Suprapubic skin (tissue), 4 donors: ENCODE measurements at regions not wholly inside any gene's neighbourhood (a gene's known extent, or its start where the extent isn't known, plus 50 kb on each side); places are given as distances from the start of the nearest gene placed in this dataset.

ENCODE experiments used
- DNase-seq, 2 donors: peaks; one replicate each; pipeline ENCODE4 v3.0.0-alpha.2; 2019; ENCODE audit warnings: low spot score in 2 of 2
- H3K27ac ChIP-seq: fragments of 200-600 bp; sonication (generic); one replicate; pipeline ENCODE4 v1.5.1; 2019
- H3K27me3 ChIP-seq: fragments of 200-600 bp; sonication (generic); one replicate; pipeline ENCODE4 v1.5.1; 2019
- H3K36me3 ChIP-seq: fragments of 200-600 bp; sonication (generic); one replicate; pipeline ENCODE4 v1.5.1; 2019
- H3K4me1 ChIP-seq: fragments of 200-600 bp; sonication (generic); one replicate; pipeline ENCODE4 v1.5.1; 2019
- H3K4me3 ChIP-seq: fragments of 200-600 bp; sonication (generic); one replicate; pipeline ENCODE4 v1.5.1; 2019; ENCODE audit warnings: mild to moderate bottlenecking
- H3K9me3 ChIP-seq: fragments of 200-600 bp; sonication (generic); one replicate; pipeline ENCODE4 v1.5.1; 2019
- EP300 ChIP-seq: sonication (generic); formaldehyde crosslinking; IDR thresholded peaks from one replicate; pipeline ENCODE4 v1.6.1; 2017; ENCODE audit warnings: antibody characterized with exemption
- POLR2A ChIP-seq, 2 donors: fragments of 450-650 bp; IDR thresholded peaks; one replicate each; pipeline ENCODE4 v1.6.1; 2017; ENCODE audit warnings: antibody characterized with exemption in 2 of 2, mild to moderate bottlenecking in 2 of 2, moderate library complexity in 2 of 2
- POLR2AphosphoS5 ChIP-seq, 3 donors: sonication (generic); formaldehyde crosslinking; IDR thresholded peaks; one replicate each; pipeline ENCODE4 v1.6.1; 2017; ENCODE audit warnings: antibody characterized with exemption in 3 of 3
- WGBS: methylation state at CpG from one replicate; pipeline ENCODE4 v1.1.5; 2018; 5-methylcytosine and 5-hydroxymethylcytosine counted together
- TF ChIP-seq, protein P1 (sequence below), 2 donors: fragments of 200-600 bp in 1 of 2; fragments of 450-650 bp in 1 of 2; sonication (generic) in 1 of 2; IDR thresholded peaks; one replicate each; pipeline ENCODE4 v1.5.1; 2016 to 2019; ENCODE audit warnings: antibody characterized with exemption in 2 of 2, mild to moderate bottlenecking in 1 of 2, moderate library complexity in 1 of 2

DNA sequence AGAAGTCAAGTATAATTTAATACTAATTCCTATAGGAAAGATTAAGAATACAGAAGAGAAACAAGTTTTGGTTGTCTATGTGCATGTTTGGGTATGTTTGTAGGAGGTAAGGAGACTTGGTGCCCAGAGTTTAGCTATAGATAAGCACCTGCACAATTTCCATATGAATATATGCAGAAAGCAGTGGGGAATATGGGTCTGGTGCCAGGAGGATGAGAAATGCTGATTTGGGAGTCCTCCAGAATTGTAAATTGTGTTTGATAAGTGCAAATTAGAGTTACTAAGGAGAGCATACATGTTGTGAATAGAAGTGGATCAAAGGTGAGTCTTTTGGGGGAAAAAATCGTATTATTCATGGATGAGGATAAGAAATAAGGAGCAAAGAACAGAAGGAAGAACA is 653.1 kb downstream of the EFNA5 start:
- H3K36me3 ChIP-seq = no peaks in the 10 kb centered on the region
- no peak for TF ChIP-seq EP300
- TF ChIP-seq POLR2A (IDR thresholded peaks at IDR 0.05) = no peak
- TF ChIP-seq, protein P1, sequence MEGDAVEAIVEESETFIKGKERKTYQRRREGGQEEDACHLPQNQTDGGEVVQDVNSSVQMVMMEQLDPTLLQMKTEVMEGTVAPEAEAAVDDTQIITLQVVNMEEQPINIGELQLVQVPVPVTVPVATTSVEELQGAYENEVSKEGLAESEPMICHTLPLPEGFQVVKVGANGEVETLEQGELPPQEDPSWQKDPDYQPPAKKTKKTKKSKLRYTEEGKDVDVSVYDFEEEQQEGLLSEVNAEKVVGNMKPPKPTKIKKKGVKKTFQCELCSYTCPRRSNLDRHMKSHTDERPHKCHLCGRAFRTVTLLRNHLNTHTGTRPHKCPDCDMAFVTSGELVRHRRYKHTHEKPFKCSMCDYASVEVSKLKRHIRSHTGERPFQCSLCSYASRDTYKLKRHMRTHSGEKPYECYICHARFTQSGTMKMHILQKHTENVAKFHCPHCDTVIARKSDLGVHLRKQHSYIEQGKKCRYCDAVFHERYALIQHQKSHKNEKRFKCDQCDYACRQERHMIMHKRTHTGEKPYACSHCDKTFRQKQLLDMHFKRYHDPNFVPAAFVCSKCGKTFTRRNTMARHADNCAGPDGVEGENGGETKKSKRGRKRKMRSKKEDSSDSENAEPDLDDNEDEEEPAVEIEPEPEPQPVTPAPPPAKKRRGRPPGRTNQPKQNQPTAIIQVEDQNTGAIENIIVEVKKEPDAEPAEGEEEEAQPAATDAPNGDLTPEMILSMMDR (IDR thresholded peaks at IDR 0.05) = no peak
- TF ChIP-seq POLR2AphosphoS5 (IDR thresholded peaks at IDR 0.05) = no peak
- H3K4me1 ChIP-seq = no peaks in the 10 kb centered on the region
- no peak for DNase-seq
- 71% methylated on average over 1 of the region's 1 CpG for WGBS
- H3K27ac ChIP-seq = no peak overlapping the region
- no peak overlapping the region for H3K4me3 ChIP-seq
- no peaks in the 10 kb centered on the region for H3K9me3 ChIP-seq
- no peaks in the 10 kb centered on the region for H3K27me3 ChIP-seq

DNA sequence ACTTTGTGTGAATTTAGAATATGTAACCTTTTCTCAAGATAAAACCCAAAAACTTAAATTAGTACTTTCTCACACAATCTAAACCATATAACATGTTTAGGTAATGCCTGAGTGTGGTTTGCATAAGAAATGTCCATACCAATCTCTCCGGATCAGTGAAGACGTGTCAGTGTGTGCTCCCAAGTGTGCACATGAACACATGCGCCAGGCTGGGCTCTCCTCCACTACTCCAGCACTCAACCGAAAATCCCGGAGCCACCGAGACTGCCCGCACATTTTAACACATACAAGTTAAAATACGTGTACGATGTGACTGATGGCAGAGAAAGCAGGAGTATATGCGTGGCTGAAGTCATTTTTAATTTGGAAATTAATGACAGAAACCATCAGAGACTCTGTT is 658.4 kb downstream of the EFNA5 start:
- 97% methylated on average over 10 of the region's 10 CpGs for WGBS
- Histone ChIP-seq H3K4me1 (no peaks in the 10 kb centered on the region), H3K36me3 (no peaks in the 10 kb centered on the region), H3K9me3 (no peaks in the 10 kb centered on the region), H3K27me3 (no peaks in the 10 kb centered on the region), H3K27ac (no peak overlapping the region), H3K4me3 (no peak overlapping the region)
- TF ChIP-seq, protein P1 (IDR thresholded peaks at IDR 0.05) = no peak
- TF ChIP-seq POLR2AphosphoS5 (IDR thresholded peaks at IDR 0.05) = no peak
- TF ChIP-seq EP300 = no peak
- no peak for DNase-seq

DNA sequence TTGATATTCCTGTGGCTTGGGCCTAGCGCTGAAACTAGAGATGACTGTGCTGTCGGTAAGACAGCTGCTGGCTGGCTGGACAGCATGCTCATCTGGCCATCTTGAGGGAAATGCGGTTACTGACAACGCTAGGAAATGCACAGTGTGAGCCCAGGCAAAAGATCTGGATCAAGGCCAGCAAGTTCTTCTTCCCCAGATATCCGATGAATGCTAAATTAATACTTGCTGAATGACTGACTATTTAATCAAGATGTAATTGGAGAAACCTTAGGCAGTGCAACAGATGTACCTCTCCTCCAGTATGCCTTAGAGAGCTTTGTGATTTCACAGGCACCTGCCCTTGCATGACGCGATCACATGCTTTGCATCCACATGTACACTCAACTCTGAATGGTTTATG is 659.1 kb downstream of the EFNA5 start:
- WGBS = 81% methylated on average over 7 of the region's 7 CpGs
- DNase-seq = no peak
- Histone ChIP-seq H3K4me1 (no peaks in the 10 kb centered on the region), H3K27me3 (no peaks in the 10 kb centered on the region), H3K27ac (no peak overlapping the region), H3K36me3 (no peaks in the 10 kb centered on the region), H3K9me3 (no peaks in the 10 kb centered on the region), H3K4me3 (no peak overlapping the region)
- TF ChIP-seq POLR2AphosphoS5 (IDR thresholded peaks at IDR 0.05) (no peak), EP300 (no peak), POLR2A (IDR thresholded peaks at IDR 0.05) (no peak)
- TF ChIP-seq, protein P1 (IDR thresholded peaks at IDR 0.05) = no peak

DNA sequence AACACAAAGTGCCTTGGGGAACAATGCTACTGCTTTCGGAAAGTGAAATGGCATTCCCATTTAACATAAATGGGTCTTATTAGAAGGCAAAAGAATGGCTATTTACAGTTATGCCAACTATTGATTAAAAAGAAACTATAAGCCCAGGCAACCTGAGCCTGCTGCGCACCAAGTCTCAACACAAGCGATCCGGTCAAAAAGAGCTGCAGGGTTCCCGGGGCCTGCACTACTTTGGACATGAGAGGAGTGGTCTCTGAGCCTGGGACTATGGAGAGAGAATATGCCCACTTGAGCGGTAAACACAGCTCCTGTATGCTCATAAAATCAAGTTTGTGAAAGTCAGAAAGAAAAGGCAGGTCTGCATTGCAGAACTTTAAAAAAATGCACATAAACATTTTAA is 660.7 kb downstream of the EFNA5 start:
- H3K27ac ChIP-seq = no peak overlapping the region
- H3K9me3 ChIP-seq = no peaks in the 10 kb centered on the region
- H3K4me3 ChIP-seq = no peak overlapping the region
- 95% methylated on average over 6 of the region's 6 CpGs for WGBS
- TF ChIP-seq, protein P1 (IDR thresholded peaks at IDR 0.05) = no peak
- no peak for TF ChIP-seq POLR2A (IDR thresholded peaks at IDR 0.05)
- no peak for TF ChIP-seq EP300
- TF ChIP-seq POLR2AphosphoS5 (IDR thresholded peaks at IDR 0.05) = no peak
- no peaks in the 10 kb centered on the region for H3K27me3 ChIP-seq
- DNase-seq = no peak
- H3K36me3 ChIP-seq = no peaks in the 10 kb centered on the region
- H3K4me1 ChIP-seq = no peaks in the 10 kb centered on the region

DNA sequence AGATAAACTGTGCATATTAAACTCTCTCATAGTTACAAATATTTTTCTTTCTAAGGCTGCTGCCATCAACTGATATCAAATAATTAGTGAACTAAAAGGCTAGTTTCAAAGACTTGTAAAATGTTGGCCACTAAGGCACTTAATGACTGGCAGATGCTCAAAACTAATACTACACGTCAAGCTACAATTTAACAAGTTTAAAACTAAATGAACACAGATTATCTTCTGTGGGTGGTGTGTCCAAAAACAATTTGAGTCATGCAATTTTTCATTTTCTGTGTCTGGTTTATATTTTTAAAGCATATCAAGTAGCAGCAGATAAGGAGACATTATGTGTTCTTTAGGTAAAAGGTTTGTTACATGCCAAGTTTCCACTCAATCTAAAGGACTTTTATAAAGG is 665.1 kb downstream of the EFNA5 start:
- H3K27ac ChIP-seq = no peak overlapping the region
- H3K9me3 ChIP-seq = no peaks in the 10 kb centered on the region
- WGBS = 38% methylated on average over 1 of the region's 1 CpG
- no peaks in the 10 kb centered on the region for H3K4me1 ChIP-seq
- H3K36me3 ChIP-seq = no peaks in the 10 kb centered on the region
- no peak for DNase-seq
- no peaks in the 10 kb centered on the region for H3K27me3 ChIP-seq
- no peak overlapping the region for H3K4me3 ChIP-seq
- TF ChIP-seq POLR2A (IDR thresholded peaks at IDR 0.05) (no peak), EP300 (no peak), POLR2AphosphoS5 (IDR thresholded peaks at IDR 0.05) (no peak)
- TF ChIP-seq, protein P1 (IDR thresholded peaks at IDR 0.05) = no peak
